ENCODE measurements at regions not wholly inside any gene's neighbourhood (a gene's known extent, or its start where the extent isn't known, plus 50 kb on each side); places are given as distances from the start of the nearest gene placed in this dataset.

DNA sequence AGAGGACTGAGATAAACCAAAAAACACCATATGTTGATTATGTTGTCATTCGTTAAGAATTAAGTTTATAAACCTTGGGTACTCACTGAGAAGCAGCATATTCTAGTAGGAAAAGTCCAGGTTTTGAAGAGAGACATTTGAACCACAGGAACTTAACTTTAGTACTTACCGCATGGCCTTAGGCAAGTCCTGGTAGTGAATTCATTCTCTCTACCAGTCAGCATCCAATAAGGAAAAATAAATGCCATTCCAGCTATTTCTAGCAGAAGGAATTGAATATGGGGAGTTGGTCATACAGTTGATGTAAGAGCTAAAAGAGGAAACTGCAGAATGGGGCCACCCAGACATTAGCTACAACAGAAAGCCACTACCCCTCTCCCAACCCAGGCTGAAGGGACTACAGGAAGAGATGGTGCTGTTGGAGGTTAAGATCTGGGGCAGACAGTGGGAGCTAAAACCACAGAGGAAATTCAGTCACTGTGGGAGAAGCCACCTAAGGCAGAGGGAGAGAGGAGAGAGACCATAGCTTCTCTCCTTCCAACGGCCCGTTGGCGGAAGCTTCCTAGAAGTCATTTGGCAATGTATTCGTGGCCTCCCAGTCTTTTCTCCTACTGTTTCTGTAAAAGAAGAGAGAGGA is 133.8 kb upstream of the RARB start:
- TF ChIP-seq, protein P1, sequence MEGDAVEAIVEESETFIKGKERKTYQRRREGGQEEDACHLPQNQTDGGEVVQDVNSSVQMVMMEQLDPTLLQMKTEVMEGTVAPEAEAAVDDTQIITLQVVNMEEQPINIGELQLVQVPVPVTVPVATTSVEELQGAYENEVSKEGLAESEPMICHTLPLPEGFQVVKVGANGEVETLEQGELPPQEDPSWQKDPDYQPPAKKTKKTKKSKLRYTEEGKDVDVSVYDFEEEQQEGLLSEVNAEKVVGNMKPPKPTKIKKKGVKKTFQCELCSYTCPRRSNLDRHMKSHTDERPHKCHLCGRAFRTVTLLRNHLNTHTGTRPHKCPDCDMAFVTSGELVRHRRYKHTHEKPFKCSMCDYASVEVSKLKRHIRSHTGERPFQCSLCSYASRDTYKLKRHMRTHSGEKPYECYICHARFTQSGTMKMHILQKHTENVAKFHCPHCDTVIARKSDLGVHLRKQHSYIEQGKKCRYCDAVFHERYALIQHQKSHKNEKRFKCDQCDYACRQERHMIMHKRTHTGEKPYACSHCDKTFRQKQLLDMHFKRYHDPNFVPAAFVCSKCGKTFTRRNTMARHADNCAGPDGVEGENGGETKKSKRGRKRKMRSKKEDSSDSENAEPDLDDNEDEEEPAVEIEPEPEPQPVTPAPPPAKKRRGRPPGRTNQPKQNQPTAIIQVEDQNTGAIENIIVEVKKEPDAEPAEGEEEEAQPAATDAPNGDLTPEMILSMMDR (conservative IDR thresholded peaks at IDR 0.05) = no peak
- no peak for TF ChIP-seq ZFX (IDR thresholded peaks at IDR 0.05)

Measured in C4-2B (cell line).